IMR-90 (cell line): ENCODE measurements at regions not wholly inside any gene's neighbourhood (a gene's known extent, or its start where the extent isn't known, plus 50 kb on each side); places are given as distances from the start of the nearest gene placed in this dataset.

Experiments
- ATAC-seq: fragments of 200-7000 bp; cut with Tn5 transposase; 2 replicates; pipeline ENCODE4 v1.9.1; 2020; ENCODE audit warnings: low read depth, mild to moderate bottlenecking, moderate library complexity
- BruUV-seq: library from RNA; stranded (reverse); fragments of 400-500 nt; replicated peaks from 2 replicates; lab custom pipeline; 2021; lab: Mats Ljungman, UMichigan
- CTCF ChIA-PET: fragments of 300-600 bp; formaldehyde crosslinking; extraction: SDS; loops from one replicate; lab custom pipeline; 2021; ENCODE audit warnings: antibody characterized with exemption; lab: Yijun Ruan, JAX
- POLR2A ChIA-PET: fragments of 300-600 bp; sonication (Branson Sonifier 250); formaldehyde crosslinking; loops from one replicate; lab custom pipeline; 2022; ENCODE audit warnings: antibody characterized with exemption; ENCODE audit not compliant: unreplicated experiment; lab: Charles Lee
- DNase-seq: peaks from one replicate; pipeline ENCODE4 v3.0.0; 2013
- H2AFZ ChIP-seq: replicated peaks from 2 replicates; pipeline ENCODE3; 2013; ENCODE audit warnings: low read length, mild to moderate bottlenecking; ENCODE audit not compliant: poor library complexity
- H2AK5ac ChIP-seq: 2 replicates; pipeline ENCODE4 v1.6.1; 2013; ENCODE audit warnings: low read depth, low read length, inconsistent platforms
- H2AK9ac ChIP-seq: replicated peaks from 2 replicates; pipeline ENCODE3; 2013; ENCODE audit warnings: mild to moderate bottlenecking, low read depth, low read length, moderate library complexity; ENCODE audit not compliant: poor library complexity
- H2BK120ac ChIP-seq: 2 replicates; pipeline ENCODE4 v1.6.1; 2013; ENCODE audit warnings: low read depth, low read length, inconsistent platforms
- H2BK15ac ChIP-seq: 3 replicates; pipeline ENCODE4 v1.6.1; 2013; ENCODE audit warnings: low read depth, low read length, inconsistent platforms
- H2BK20ac ChIP-seq: 2 replicates; pipeline ENCODE4 v1.6.1; 2013; ENCODE audit warnings: low read depth, mild to moderate bottlenecking, inconsistent platforms, low read length, moderate library complexity
- H2BK5ac ChIP-seq: 2 replicates; pipeline ENCODE4 v1.6.1; 2013; ENCODE audit warnings: mild to moderate bottlenecking, low read depth, low read length, inconsistent platforms; ENCODE audit not compliant: poor library complexity, severe bottlenecking
- H3K14ac ChIP-seq: replicated peaks from 2 replicates; pipeline ENCODE4 v1.6.1; 2013; ENCODE audit warnings: low read depth, low read length, inconsistent platforms
- H3K18ac ChIP-seq: 2 replicates; pipeline ENCODE4 v1.6.1; 2013; ENCODE audit warnings: low read depth, low read length, control low read depth
- H3K23ac ChIP-seq: 2 replicates; pipeline ENCODE4 v1.6.1; 2013; ENCODE audit warnings: low read depth, low read length, inconsistent platforms
- H3K27ac ChIP-seq: 2 replicates; pipeline ENCODE4 v1.5.1; 2013; ENCODE audit warnings: mild to moderate bottlenecking, control low read depth, low read length; ENCODE audit not compliant: insufficient read depth
- H3K27me3 ChIP-seq: 2 replicates; pipeline ENCODE4 v1.6.1; 2013; ENCODE audit warnings: low read length; ENCODE audit not compliant: control insufficient read depth, insufficient read depth
- H3K36me3 ChIP-seq: 2 replicates; pipeline ENCODE4 v1.6.1; 2013; ENCODE audit warnings: low read length, mixed read lengths; ENCODE audit not compliant: control insufficient read depth, insufficient read depth
- H3K4ac ChIP-seq: 2 replicates; pipeline ENCODE4 v1.6.1; 2013; ENCODE audit warnings: low read depth, low read length, inconsistent platforms
- H3K4me1 ChIP-seq: 2 replicates; pipeline ENCODE4 v1.6.1; 2013; ENCODE audit warnings: low read length, mixed read lengths; ENCODE audit not compliant: control insufficient read depth, insufficient read depth
- H3K4me2 ChIP-seq: 2 replicates; pipeline ENCODE4 v1.6.1; 2013; ENCODE audit warnings: low read depth, mild to moderate bottlenecking, control low read depth, low read length, moderate library complexity
- H3K4me3 ChIP-seq: 2 replicates; pipeline ENCODE4 v1.5.1; 2013; ENCODE audit warnings: low read depth, mild to moderate bottlenecking, control low read depth, low read length, moderate library complexity; ENCODE audit not compliant: insufficient read depth
- H3K56ac ChIP-seq: 2 replicates; pipeline ENCODE4 v1.6.1; 2013; ENCODE audit warnings: low read length, inconsistent platforms; ENCODE audit not compliant: insufficient read depth; ENCODE audit errors: extremely low read depth
- H3K79me1 ChIP-seq, 2 experiments: 2 replicates each; pipeline ENCODE4 v1.6.1; 2013; ENCODE audit warnings: low read length in 2 of 2, inconsistent platforms in 1 of 2, low read depth in 1 of 2
- H3K9ac ChIP-seq: 2 replicates; pipeline ENCODE4 v1.6.1; 2013; ENCODE audit warnings: low read depth, low read length, control low read depth
- H3K9me1 ChIP-seq: 2 replicates; pipeline ENCODE4 v1.6.1; 2013; ENCODE audit warnings: low read length, inconsistent platforms; ENCODE audit not compliant: insufficient read depth
- H3K9me3 ChIP-seq: 2 replicates; pipeline ENCODE4 v1.6.1; 2013; ENCODE audit warnings: low read length; ENCODE audit not compliant: control insufficient read depth, insufficient read depth
- H4K20me1 ChIP-seq: 2 replicates; pipeline ENCODE4 v1.6.1; 2013; ENCODE audit warnings: low read length, inconsistent platforms; ENCODE audit not compliant: insufficient read depth
- H4K5ac ChIP-seq: 2 replicates; pipeline ENCODE4 v1.6.1; 2013; ENCODE audit warnings: mild to moderate bottlenecking, low read depth, low read length, control low read depth
- H4K8ac ChIP-seq, 2 experiments: 2 replicates each; pipeline ENCODE4 v1.6.1; 2013; ENCODE audit warnings: low read depth in 2 of 2, low read length in 2 of 2, control low read depth in 1 of 2, inconsistent platforms in 1 of 2
- H4K91ac ChIP-seq: 2 replicates; pipeline ENCODE4 v1.6.1; 2013; ENCODE audit warnings: low read depth, low read length, inconsistent platforms; ENCODE audit not compliant: insufficient read depth
- RAD21 ChIP-seq: IDR thresholded peaks from 2 replicates; pipeline ENCODE4 v1.6.1; 2012; ENCODE audit warnings: low read length, improper control_type of control experiment
- WGBS, 2 experiments: methylation state at CpG; one replicate each; pipeline versions ENCODE4 v1.1.5 to v1.1.7; 2013; ENCODE audit warnings: missing lambda C conversion rate in 2 of 2; ENCODE audit not compliant: insufficient read length in 1 of 2; ENCODE audit errors: extremely low coverage in 2 of 2; 5-methylcytosine and 5-hydroxymethylcytosine counted together
- dilution Hi-C: fragments of 300-500 bp; cut with HindIII; formaldehyde crosslinking; loops from one replicate; pipeline ENCODE4 v1.14.3; 2018; ENCODE audit warnings: low sequenced_read_pairs; ENCODE audit not compliant: unreplicated experiment
- in situ Hi-C: fragments of 300-500 bp; cut with MboI; formaldehyde crosslinking; loops from 3 replicates; pipeline ENCODE4 v1.14.3; 2019; ENCODE audit warnings: low sequenced_read_pairs, inconsistent platforms, mixed read lengths
- intact Hi-C: fragments of 100-400 bp; cut with micrococcal nuclease; formaldehyde crosslinking; loops from 2 replicates; pipeline ENCODE4 v1.10.0; 2022
- TF ChIP-seq, protein P1 (sequence below): conservative IDR thresholded peaks from 2 replicates; pipeline ENCODE4 v1.5.1; 2012; ENCODE audit warnings: mild to moderate bottlenecking, low read depth, low read length, improper control_type of control experiment

DNA sequence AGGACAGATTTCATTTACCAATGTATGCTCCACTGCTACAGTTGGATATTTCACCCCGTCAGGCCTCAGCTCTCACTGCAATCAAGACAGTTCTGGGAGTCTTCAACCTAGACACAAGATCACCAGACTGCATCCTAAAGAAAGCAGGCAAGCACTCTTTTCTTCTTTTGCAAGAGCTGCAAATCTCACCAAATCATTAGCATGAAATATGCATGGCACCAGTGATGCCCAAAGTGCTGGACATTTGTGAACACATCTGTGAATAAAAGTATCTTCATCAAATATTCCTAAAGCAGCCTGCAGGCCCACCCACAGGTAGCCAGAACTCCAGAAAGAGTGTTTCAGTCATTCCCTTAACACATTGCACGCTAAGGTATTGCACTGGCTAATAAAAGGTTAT lies 87.5 kb downstream of the RBM43 start:
- H2AK9ac ChIP-seq, result no peak overlapping the region
- H3K9ac ChIP-seq, result no peak overlapping the region
- dilution Hi-C loops (no loop called here), in situ Hi-C loops (no loop called here), intact Hi-C loops (no loop called here)
- H3K27me3 ChIP-seq, result peaks cover 21% of the 10 kb centered on the region
- H3K4me3 ChIP-seq, result no peak overlapping the region
- no peak overlapping the region for H4K8ac ChIP-seq
- H3K36me3 ChIP-seq, result no peaks in the 10 kb centered on the region
- H3K18ac ChIP-seq, result no peak overlapping the region
- 100% methylated on average over 1 of the region's 2 CpGs; no CpG with 5 or more reads in 1 of the 2 experiments for WGBS, 2 experiments
- H2AFZ ChIP-seq, result no peak overlapping the region
- H3K4me1 ChIP-seq, result no peaks in the 10 kb centered on the region
- no peak overlapping the region for H2BK20ac ChIP-seq
- H3K56ac ChIP-seq, result no peak overlapping the region
- no peak overlapping the region for H2AK5ac ChIP-seq
- no peak overlapping the region for H4K91ac ChIP-seq
- H2BK120ac ChIP-seq, result no peak overlapping the region
- TF ChIP-seq, protein P1, sequence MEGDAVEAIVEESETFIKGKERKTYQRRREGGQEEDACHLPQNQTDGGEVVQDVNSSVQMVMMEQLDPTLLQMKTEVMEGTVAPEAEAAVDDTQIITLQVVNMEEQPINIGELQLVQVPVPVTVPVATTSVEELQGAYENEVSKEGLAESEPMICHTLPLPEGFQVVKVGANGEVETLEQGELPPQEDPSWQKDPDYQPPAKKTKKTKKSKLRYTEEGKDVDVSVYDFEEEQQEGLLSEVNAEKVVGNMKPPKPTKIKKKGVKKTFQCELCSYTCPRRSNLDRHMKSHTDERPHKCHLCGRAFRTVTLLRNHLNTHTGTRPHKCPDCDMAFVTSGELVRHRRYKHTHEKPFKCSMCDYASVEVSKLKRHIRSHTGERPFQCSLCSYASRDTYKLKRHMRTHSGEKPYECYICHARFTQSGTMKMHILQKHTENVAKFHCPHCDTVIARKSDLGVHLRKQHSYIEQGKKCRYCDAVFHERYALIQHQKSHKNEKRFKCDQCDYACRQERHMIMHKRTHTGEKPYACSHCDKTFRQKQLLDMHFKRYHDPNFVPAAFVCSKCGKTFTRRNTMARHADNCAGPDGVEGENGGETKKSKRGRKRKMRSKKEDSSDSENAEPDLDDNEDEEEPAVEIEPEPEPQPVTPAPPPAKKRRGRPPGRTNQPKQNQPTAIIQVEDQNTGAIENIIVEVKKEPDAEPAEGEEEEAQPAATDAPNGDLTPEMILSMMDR, result no peak
- TF ChIP-seq RAD21, result no peak
- no peaks in the 10 kb centered on the region for H4K20me1 ChIP-seq
- H4K5ac ChIP-seq, result no peak overlapping the region
- H3K4me2 ChIP-seq, result no peak overlapping the region
- H3K4ac ChIP-seq, result no peak overlapping the region
- ATAC-seq, result no peak
- ChIA-PET CTCF (interaction anchor here (1.4 kb wide), 1 partner anchor 17 kb away, joined by 3 read pairs; no protein-coding TSS in a partner anchor), POLR2A (no interaction called here)
- no peak overlapping the region for H2BK5ac ChIP-seq
- no peak for DNase-seq
- no peaks in the 10 kb centered on the region for H3K9me1 ChIP-seq
- H3K27ac ChIP-seq, result no peak overlapping the region
- no peak overlapping the region for H3K14ac ChIP-seq
- no peaks in the 10 kb centered on the region for H3K9me3 ChIP-seq
- H3K23ac ChIP-seq, result no peak overlapping the region
- H2BK15ac ChIP-seq, result no peak overlapping the region
- no TSS peak for BruUV-seq
- H3K79me1 ChIP-seq, result no peaks in the 10 kb centered on the region
